Esophagus muscularis mucosa (tissue), 4 donors: ENCODE measurements at regions not wholly inside any gene's neighbourhood (a gene's known extent, or its start where the extent isn't known, plus 50 kb on each side); places are given as distances from the start of the nearest gene placed in this dataset.
"Not testable (repeated sequence)": the region's sequence is repeated elsewhere in the genome, so short reads cannot be mapped to it uniquely, and the experiment has no call there.

Experiments used
- DNase-seq: peaks from one replicate; pipeline ENCODE4 v3.0.0-alpha.2; 2017; ENCODE audit errors: extremely low spot score
- H3K27ac ChIP-seq, 4 donors: fragments of 200-600 bp; sonication (generic); replicated peaks in 1 of 4; 1 replicate in 3 of 4; 2 replicates in 1 of 4; pipeline ENCODE4 v1.5.1; 2016 to 2019; ENCODE audit warnings: mild to moderate bottlenecking in 1 of 4
- H3K27me3 ChIP-seq, 4 donors: fragments of 200-600 bp; sonication (generic); one replicate each; pipeline versions ENCODE4 v1.5.1 to v1.6.0; 2016 to 2019
- H3K36me3 ChIP-seq, 4 donors: fragments of 200-600 bp; sonication (generic); one replicate each; pipeline ENCODE4 v1.5.1; 2016 to 2019
- H3K4me1 ChIP-seq, 4 donors: fragments of 200-600 bp; sonication (generic); one replicate each; pipeline ENCODE4 v1.5.1; 2016 to 2019
- H3K4me3 ChIP-seq, 4 donors: fragments of 200-600 bp; sonication (generic); 1 replicate in 2 of 4; 2 replicates in 2 of 4; pipeline ENCODE4 v1.5.1; 2016 to 2019; ENCODE audit warnings: mild to moderate bottlenecking in 4 of 4, moderate library complexity in 1 of 4
- H3K9me3 ChIP-seq, 4 donors: fragments of 200-600 bp; sonication (generic); 1 replicate in 3 of 4; 2 replicates in 1 of 4; pipeline ENCODE4 v1.5.1; 2016 to 2019
- EP300 ChIP-seq: sonication (generic); formaldehyde crosslinking; IDR thresholded peaks from one replicate; pipeline ENCODE4 v1.6.1; 2017; ENCODE audit warnings: antibody characterized with exemption
- POLR2A ChIP-seq: fragments of 450-650 bp; IDR thresholded peaks from one replicate; pipeline ENCODE4 v1.6.1; 2017; ENCODE audit warnings: antibody characterized with exemption, moderate library complexity, mild to moderate bottlenecking, low read depth
- POLR2AphosphoS5 ChIP-seq, 2 donors: sonication (generic); formaldehyde crosslinking; IDR thresholded peaks; one replicate each; pipeline ENCODE4 v1.6.1; 2017; ENCODE audit warnings: antibody characterized with exemption in 2 of 2
- WGBS: methylation state at CpG from one replicate; pipeline ENCODE4 v1.1.5; 2018; 5-methylcytosine and 5-hydroxymethylcytosine counted together
- intact Hi-C: fragments of 100-400 bp; cut with DNase I; formaldehyde crosslinking; loops from one replicate; pipeline ENCODE4 v1.15.1; 2023
- TF ChIP-seq, protein P1 (sequence below), 3 experiments: fragments of 200-600 bp in 2 of 3; fragments of 450-650 bp in 1 of 3; sonication (generic) in 2 of 3; IDR thresholded peaks; one replicate each; pipeline ENCODE4 v1.5.1; 2017 to 2019; ENCODE audit warnings: antibody characterized with exemption in 3 of 3, mild to moderate bottlenecking in 2 of 3, moderate library complexity in 1 of 3

- TF ChIP-seq POLR2AphosphoS5 (IDR thresholded peaks at IDR 0.05) = no peak
- TF ChIP-seq EP300 = no peak
- no peak for TF ChIP-seq POLR2A
- TF ChIP-seq, protein P1, sequence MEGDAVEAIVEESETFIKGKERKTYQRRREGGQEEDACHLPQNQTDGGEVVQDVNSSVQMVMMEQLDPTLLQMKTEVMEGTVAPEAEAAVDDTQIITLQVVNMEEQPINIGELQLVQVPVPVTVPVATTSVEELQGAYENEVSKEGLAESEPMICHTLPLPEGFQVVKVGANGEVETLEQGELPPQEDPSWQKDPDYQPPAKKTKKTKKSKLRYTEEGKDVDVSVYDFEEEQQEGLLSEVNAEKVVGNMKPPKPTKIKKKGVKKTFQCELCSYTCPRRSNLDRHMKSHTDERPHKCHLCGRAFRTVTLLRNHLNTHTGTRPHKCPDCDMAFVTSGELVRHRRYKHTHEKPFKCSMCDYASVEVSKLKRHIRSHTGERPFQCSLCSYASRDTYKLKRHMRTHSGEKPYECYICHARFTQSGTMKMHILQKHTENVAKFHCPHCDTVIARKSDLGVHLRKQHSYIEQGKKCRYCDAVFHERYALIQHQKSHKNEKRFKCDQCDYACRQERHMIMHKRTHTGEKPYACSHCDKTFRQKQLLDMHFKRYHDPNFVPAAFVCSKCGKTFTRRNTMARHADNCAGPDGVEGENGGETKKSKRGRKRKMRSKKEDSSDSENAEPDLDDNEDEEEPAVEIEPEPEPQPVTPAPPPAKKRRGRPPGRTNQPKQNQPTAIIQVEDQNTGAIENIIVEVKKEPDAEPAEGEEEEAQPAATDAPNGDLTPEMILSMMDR (IDR thresholded peaks at IDR 0.05) = no peak
- 72% methylated on average over 1 of the region's 1 CpG for WGBS
- H3K36me3 ChIP-seq = no peaks in the 10 kb centered on the region
- no peaks in the 10 kb centered on the region for H3K9me3 ChIP-seq
- intact Hi-C loops = no loop called here
- no peaks in the 10 kb centered on the region for H3K27me3 ChIP-seq
- H3K4me1 ChIP-seq = no peaks in the 10 kb centered on the region
- DNase-seq = no peak
- H3K4me3 ChIP-seq = no peak overlapping the region
- H3K27ac ChIP-seq = no peak overlapping the region
Measured at GRCh38 chr4:162770761-162771490, 395.8 kb downstream of the NAF1 start.

GRCh38 chr4:162767083-162767482 is 399.6 kb downstream of the NAF1 start:
- H3K4me1 ChIP-seq = no peaks in the 10 kb centered on the region
- H3K4me3 ChIP-seq = no peak overlapping the region
- no peaks in the 10 kb centered on the region for H3K36me3 ChIP-seq
- no peaks in the 10 kb centered on the region for H3K9me3 ChIP-seq
- no peak overlapping the region for H3K27ac ChIP-seq
- TF ChIP-seq, protein P1 (IDR thresholded peaks at IDR 0.05) = no peak
- no peak for TF ChIP-seq EP300
- no peak for TF ChIP-seq POLR2A
- TF ChIP-seq POLR2AphosphoS5 (IDR thresholded peaks at IDR 0.05) = no peak
- 72% methylated on average over 3 of the region's 3 CpGs for WGBS
- intact Hi-C loops = no loop called here
- H3K27me3 ChIP-seq = no peaks in the 10 kb centered on the region
- DNase-seq = no peak

DNA sequence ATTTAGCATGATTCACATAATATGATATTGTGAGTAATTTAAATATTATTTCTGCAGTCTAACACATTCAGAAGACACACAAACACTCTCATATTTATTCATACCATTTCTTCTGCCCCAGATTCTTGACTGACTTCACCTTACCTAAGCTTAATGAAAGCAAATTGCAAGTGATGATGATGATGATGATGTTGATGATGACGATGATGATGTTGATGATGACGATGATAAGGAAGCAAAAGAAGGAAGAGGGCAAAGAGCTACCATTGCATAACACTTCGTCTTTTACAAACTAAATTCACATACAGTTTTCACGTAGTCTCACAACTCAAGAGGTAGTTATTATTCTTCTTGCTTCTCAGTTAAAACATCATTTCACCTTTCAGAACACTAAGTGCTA is 404.7 kb downstream of the NAF1 start:
- H3K9me3 ChIP-seq = no peaks in the 10 kb centered on the region
- WGBS = 60% methylated on average over 4 of the region's 4 CpGs
- H3K4me1 ChIP-seq = no peaks in the 10 kb centered on the region
- no peak overlapping the region for H3K27ac ChIP-seq
- H3K36me3 ChIP-seq = no peaks in the 10 kb centered on the region
- DNase-seq = no peak
- TF ChIP-seq POLR2AphosphoS5 (IDR thresholded peaks at IDR 0.05) = no peak
- no peak for TF ChIP-seq POLR2A
- TF ChIP-seq, protein P1 (IDR thresholded peaks at IDR 0.05) = no peak
- intact Hi-C loops = no loop called here
- H3K4me3 ChIP-seq = no peak overlapping the region
- no peaks in the 10 kb centered on the region for H3K27me3 ChIP-seq

DNA sequence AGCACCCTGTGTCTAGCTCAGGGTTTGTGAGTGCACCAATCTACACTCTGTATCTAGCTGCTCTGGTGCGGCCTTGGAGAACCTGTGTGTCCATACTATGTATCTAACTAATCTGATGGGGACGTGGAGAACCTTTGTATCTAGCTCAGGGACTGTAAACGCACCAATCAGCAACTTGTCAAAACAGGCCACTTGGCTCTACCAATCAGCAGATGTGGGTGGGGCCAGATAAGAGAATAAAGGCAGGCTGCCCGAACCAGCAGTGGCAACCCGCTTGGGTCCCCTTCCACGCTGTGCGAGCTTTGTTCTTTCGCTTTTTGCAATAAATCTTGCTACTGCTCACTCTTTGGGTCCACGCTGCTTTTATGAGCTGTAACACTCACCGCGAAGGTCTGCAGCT is 426.5 kb downstream of the NAF1 start:
- H3K4me1 ChIP-seq, intact Hi-C loops: not testable (repeated sequence)

GRCh38 chr4:162739596-162739995 is 427.1 kb downstream of the NAF1 start:
- H3K4me1 ChIP-seq, H3K4me3 ChIP-seq, intact Hi-C loops, H3K9me3 ChIP-seq, DNase-seq, H3K36me3 ChIP-seq, H3K27me3 ChIP-seq, H3K27ac ChIP-seq: not testable (repeated sequence)
- WGBS = no CpG with 5 or more reads among the region's 32 CpGs

More for the DNA sequence above, 426.5 kb downstream of the NAF1 start:
- H3K36me3 ChIP-seq, H3K27me3 ChIP-seq, DNase-seq, H3K9me3 ChIP-seq, H3K4me3 ChIP-seq, H3K27ac ChIP-seq: not testable (repeated sequence)
- WGBS = 98% methylated on average over 10 of the region's 11 CpGs

- no peaks in the 10 kb centered on the region for H3K36me3 ChIP-seq
- TF ChIP-seq, protein P1 (IDR thresholded peaks at IDR 0.05) = no peak
- TF ChIP-seq POLR2AphosphoS5 (IDR thresholded peaks at IDR 0.05) (no peak), EP300 (no peak), POLR2A (no peak)
- H3K4me3 ChIP-seq = no peak overlapping the region
- H3K27me3 ChIP-seq = no peaks in the 10 kb centered on the region
- H3K9me3 ChIP-seq = peaks cover 0 to 8% (median 0%) of the 10 kb centered on the region in 4 donors
- intact Hi-C loops = no loop called here
- 57% methylated on average over 6 of the region's 6 CpGs for WGBS
- H3K27ac ChIP-seq = no peak overlapping the region
- no peak for DNase-seq
- no peaks in the 10 kb centered on the region for H3K4me1 ChIP-seq
Measured at GRCh38 chr4:162732876-162733275, 433.8 kb downstream of the NAF1 start.
